ENCODE measurements at regions not wholly inside any gene's neighbourhood (a gene's known extent, or its start where the extent isn't known, plus 50 kb on each side); places are given as distances from the start of the nearest gene placed in this dataset.

GRCh38 chr6:121678245-121678644, 242.8 kb downstream of the GJA1 start (continued):
- TF ChIP-seq CREBBP (IDR thresholded peaks at IDR 0.05; ENCODE audit: low read depth, low read length) (no peak), NRF1 (conservative IDR thresholded peaks at IDR 0.05 in 1 of 2, IDR thresholded peaks at IDR 0.05 in 1 of 2) (no peak)

GRCh38 chr6:121680058-121680457, 244.6 kb downstream of the GJA1 start:
- Histone ChIP-seq H3K4me3 (no peak overlapping the region), H3K4me1 (replicated peaks in 1 of 2; ENCODE audit: control insufficient read depth in 2 of 2, insufficient read depth in 2 of 2, low read length in 2 of 2) (peaks cover 0 to 4% of the 10 kb centered on the region in 2 experiments; a peak in 1 of 5 replicates), H3K4me2 (ENCODE audit: insufficient read depth, low read length) (no peak overlapping the region), H2AFZ (ENCODE audit: low read depth, low read length) (no peak overlapping the region), H3K9ac (ENCODE audit: insufficient read depth in 1 of 2, low read depth in 2 of 2, low read length in 2 of 2) (no peak overlapping the region), H3K27ac (ENCODE audit: extremely low read depth, low read depth, low read length) (no peak overlapping the region), H3K79me2 (ENCODE audit: control insufficient read depth, insufficient read depth, low read length) (no peaks in the 10 kb centered on the region), H3K9me1 (ENCODE audit: control insufficient read depth, insufficient read depth, low read length) (no peaks in the 10 kb centered on the region), H4K20me1 (replicated peaks; ENCODE audit: control insufficient read depth, insufficient read depth, low read length) (no peaks in the 10 kb centered on the region), H3K36me3 (ENCODE audit: control insufficient read depth, insufficient read depth, low read length) (no peaks in the 10 kb centered on the region), H3K27me3 (ENCODE audit: control insufficient read depth in 2 of 2, insufficient read depth in 2 of 2, low read length in 2 of 2) (no peaks in the 10 kb centered on the region), H3K9me3 (replicated peaks; ENCODE audit: control insufficient read depth, insufficient read depth, low read depth, low read length) (no peaks in the 10 kb centered on the region)
- ATAC-seq (no peak), DNase-seq (ENCODE audit: extremely low read depth in 1 of 4, low spot score in 3 of 4) (peak in 1 of 4 experiments; percentile 14), FAIRE-seq (no peak)
- no TSS peak for BruUV-seq (replicated peaks)
- intact Hi-C loops (cut with micrococcal nuclease), result no loop called here
- ChIA-PET POLR2A (no interaction called here), CTCF (ENCODE audit: low intra/inter-chr PET ratio) (no interaction called here)
- 2% methylated on average over 6 of the region's 9 CpGs for WGBS (ENCODE audit: insufficient coverage, low coverage, missing lambda C conversion rate)
- in situ Hi-C loops (cut with MboI), result no loop called here
- no peak for TF ChIP-seq ELF4 (CRISPR knock-in tag; IDR thresholded peaks at IDR 0.05)
- TF ChIP-seq CTCF (IDR thresholded peaks at IDR 0.05 in 2 of 3, conservative IDR thresholded peaks at IDR 0.05 in 1 of 3; ENCODE audit: insufficient read depth in 2 of 3, low read depth in 1 of 3, low read length in 3 of 3), result peak in 2 of 3 experiments; percentile 5 to 18; a peak in 1 of 6 replicates

All from K562 (cell line).